Astrocyte (in vitro differentiated cells and primary cell): ENCODE measurements at regions not wholly inside any gene's neighbourhood (a gene's known extent, or its start where the extent isn't known, plus 50 kb on each side); places are given as distances from the start of the nearest gene placed in this dataset.

Experiments
- DNase-seq: peaks from one replicate; pipeline ENCODE4 v3.0.0-alpha.2; 2010; ENCODE audit warnings: low read depth
- FAIRE-seq: peaks from 2 replicates; lab custom pipeline; 2011; peaks lifted over from hg19 to GRCh38; lab: Jason Lieb, UNC
- H2AFZ ChIP-seq: 2 replicates; pipeline ENCODE4 v1.6.0; 2012; ENCODE audit warnings: low read depth, low read length, inconsistent platforms
- H3K27ac ChIP-seq: 2 replicates; pipeline ENCODE4 v1.5.1; 2011; ENCODE audit warnings: low read depth, low read length, inconsistent platforms
- H3K27me3 ChIP-seq: 2 replicates; pipeline ENCODE4 v1.6.0; 2011; ENCODE audit warnings: low read length, inconsistent platforms; ENCODE audit not compliant: insufficient read depth
- H3K36me3 ChIP-seq: 2 replicates; pipeline ENCODE4 v1.5.1; 2011; ENCODE audit warnings: low read length, inconsistent platforms; ENCODE audit not compliant: insufficient read depth
- H3K4me1 ChIP-seq: 2 replicates; pipeline ENCODE4 v1.5.1; 2011; ENCODE audit warnings: low read length, inconsistent platforms; ENCODE audit not compliant: insufficient read depth
- H3K4me2 ChIP-seq: 2 replicates; pipeline ENCODE4 v1.6.0; 2012; ENCODE audit warnings: low read length, inconsistent platforms
- H3K4me3 ChIP-seq: 2 replicates; pipeline ENCODE4 v1.5.1; 2011; ENCODE audit warnings: low read depth, mild to moderate bottlenecking, low read length, inconsistent platforms; ENCODE audit not compliant: insufficient read depth
- H3K79me2 ChIP-seq: 2 replicates; pipeline ENCODE4 v1.6.0; 2012; ENCODE audit warnings: mild to moderate bottlenecking, low read length, inconsistent platforms; ENCODE audit not compliant: insufficient read depth
- H3K9ac ChIP-seq: 2 replicates; pipeline ENCODE4 v1.6.0; 2012; ENCODE audit warnings: mild to moderate bottlenecking, low read length, inconsistent platforms
- H3K9me3 ChIP-seq: 2 replicates; pipeline ENCODE4 v1.5.1; 2012; ENCODE audit warnings: low read depth, mild to moderate bottlenecking, low read length, inconsistent platforms; ENCODE audit not compliant: insufficient read depth
- H4K20me1 ChIP-seq: 2 replicates; pipeline ENCODE4 v1.6.0; 2012; ENCODE audit warnings: low read length, inconsistent platforms; ENCODE audit not compliant: insufficient read depth
- H3K27ac Mint-ChIP-seq: one replicate; pipeline ENCODE4 v1.8.0; 2021; ENCODE audit warnings: mild to moderate bottlenecking, mixed read lengths; ENCODE audit not compliant: unreplicated experiment
- H3K27me3 Mint-ChIP-seq: one replicate; pipeline ENCODE4 v1.8.0; 2021; ENCODE audit warnings: low read depth, mixed read lengths; ENCODE audit not compliant: unreplicated experiment
- H3K36me3 Mint-ChIP-seq: one replicate; pipeline ENCODE4 v1.8.0; 2021; ENCODE audit warnings: low read depth, mixed read lengths; ENCODE audit not compliant: unreplicated experiment
- H3K4me1 Mint-ChIP-seq: one replicate; pipeline ENCODE4 v1.8.0; 2021; ENCODE audit warnings: low read depth, mixed read lengths; ENCODE audit not compliant: unreplicated experiment
- H3K4me3 Mint-ChIP-seq: one replicate; pipeline ENCODE4 v1.8.0; 2021; ENCODE audit warnings: mild to moderate bottlenecking, moderate library complexity, mixed read lengths; ENCODE audit not compliant: unreplicated experiment
- H3K9me3 Mint-ChIP-seq: one replicate; pipeline ENCODE4 v1.8.0; 2021; ENCODE audit warnings: mild to moderate bottlenecking, mixed read lengths; ENCODE audit not compliant: unreplicated experiment
- CTCF ChIP-seq: IDR thresholded peaks from 2 replicates; pipeline ENCODE4 v1.5.1; 2011; ENCODE audit warnings: low read depth, mild to moderate bottlenecking, inconsistent platforms, low read length, moderate library complexity; ENCODE audit not compliant: insufficient read depth
- EZH2 ChIP-seq: IDR thresholded peaks from 2 replicates; pipeline ENCODE4 v1.6.1; 2012; ENCODE audit warnings: mild to moderate bottlenecking, low read length, inconsistent platforms; ENCODE audit not compliant: insufficient read depth

DNA sequence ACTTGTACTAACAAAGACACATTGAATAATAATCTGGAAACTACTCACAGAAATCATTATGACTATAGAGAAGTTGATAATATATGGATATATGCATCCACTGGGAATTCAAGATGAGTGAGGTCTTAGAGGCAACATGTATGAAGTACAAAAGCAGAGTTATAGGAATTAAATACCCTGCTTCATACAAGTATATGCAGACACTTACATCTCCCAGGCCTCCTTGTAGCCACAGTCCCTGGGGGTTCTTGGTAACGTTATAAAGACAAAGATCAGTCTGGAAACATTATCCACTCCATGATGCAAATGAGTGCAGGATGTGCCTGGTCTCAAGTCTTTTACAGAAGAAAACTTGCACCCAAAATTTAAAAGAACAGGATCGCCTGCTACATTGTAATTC is 92.4 kb upstream of the ANXA1 start:
- Histone ChIP-seq H3K27me3 (no peaks in the 10 kb centered on the region), H4K20me1 (no peaks in the 10 kb centered on the region), H3K79me2 (no peaks in the 10 kb centered on the region), H3K4me2 (no peak overlapping the region), H2AFZ (no peak overlapping the region), H3K4me3 (no peak overlapping the region), H3K9me3 (no peaks in the 10 kb centered on the region), H3K27ac (no peak overlapping the region), H3K9ac (no peak overlapping the region), H3K36me3 (no peaks in the 10 kb centered on the region), H3K4me1 (no peaks in the 10 kb centered on the region)
- TF ChIP-seq CTCF (no peak), EZH2 (no peak)
- Mint-ChIP-seq H3K4me1 (no peaks in the 10 kb centered on the region), H3K27ac (no peak overlapping the region), H3K4me3 (no peak overlapping the region), H3K36me3 (no peaks in the 10 kb centered on the region), H3K9me3 (no peaks in the 10 kb centered on the region), H3K27me3 (no peaks in the 10 kb centered on the region)
- DNase-seq (no peak), FAIRE-seq (no peak)

GRCh38 chr9:73056245-73056644 is 95.4 kb upstream of the ANXA1 start:
- Histone ChIP-seq H3K79me2 (no peaks in the 10 kb centered on the region), H4K20me1 (no peaks in the 10 kb centered on the region), H3K27me3 (no peaks in the 10 kb centered on the region), H3K9ac (no peak overlapping the region), H3K27ac (no peak overlapping the region), H2AFZ (no peak overlapping the region), H3K4me1 (no peaks in the 10 kb centered on the region), H3K36me3 (no peaks in the 10 kb centered on the region), H3K4me2 (no peak overlapping the region), H3K4me3 (no peak overlapping the region), H3K9me3 (no peaks in the 10 kb centered on the region)
- no peaks in the 10 kb centered on the region for H3K27me3 Mint-ChIP-seq
- H3K9me3 Mint-ChIP-seq = no peaks in the 10 kb centered on the region
- peaks cover 2% of the 10 kb centered on the region for H3K4me1 Mint-ChIP-seq
- DNase-seq (no peak), FAIRE-seq (no peak)
- no peaks in the 10 kb centered on the region for H3K36me3 Mint-ChIP-seq
- no peak overlapping the region for H3K27ac Mint-ChIP-seq
- TF ChIP-seq CTCF (no peak), EZH2 (no peak)
- H3K4me3 Mint-ChIP-seq = no peak overlapping the region

DNA sequence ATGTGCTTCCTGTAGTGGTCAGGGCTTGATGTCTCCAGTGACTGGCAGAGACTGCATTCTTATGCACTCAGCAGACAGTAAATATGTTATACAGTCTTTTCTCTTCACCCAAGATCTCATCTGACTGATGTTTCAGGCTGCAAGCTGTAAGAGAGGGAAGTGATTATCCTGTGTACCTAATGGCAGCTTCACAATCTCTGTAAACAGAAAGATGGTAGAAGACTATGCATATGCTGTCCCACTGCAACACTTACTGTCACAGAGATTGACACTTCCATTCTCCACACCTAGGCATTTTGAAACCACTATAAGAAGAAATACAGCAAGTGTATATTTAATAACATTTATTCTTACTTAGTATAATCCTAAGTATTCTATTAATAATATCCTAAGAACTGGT is 97.6 kb upstream of the ANXA1 start:
- H3K27me3 Mint-ChIP-seq = no peaks in the 10 kb centered on the region
- no peaks in the 10 kb centered on the region for H3K9me3 Mint-ChIP-seq
- Histone ChIP-seq H3K36me3 (no peaks in the 10 kb centered on the region), H3K4me1 (peaks cover 7% of the 10 kb centered on the region), H3K27ac (no peak overlapping the region), H3K27me3 (no peaks in the 10 kb centered on the region), H3K79me2 (no peaks in the 10 kb centered on the region), H3K9ac (no peak overlapping the region), H3K4me2 (no peak overlapping the region), H3K4me3 (no peak overlapping the region), H3K9me3 (no peaks in the 10 kb centered on the region), H4K20me1 (no peaks in the 10 kb centered on the region), H2AFZ (no peak overlapping the region)
- FAIRE-seq (no peak), DNase-seq (no peak)
- H3K36me3 Mint-ChIP-seq = no peaks in the 10 kb centered on the region
- no peak overlapping the region for H3K4me3 Mint-ChIP-seq
- H3K4me1 Mint-ChIP-seq = peaks cover 4% of the 10 kb centered on the region
- no peak for TF ChIP-seq EZH2
- no peak for TF ChIP-seq CTCF
- H3K27ac Mint-ChIP-seq = no peak overlapping the region
